ENCODE measurements at regions not wholly inside any gene's neighbourhood (a gene's known extent, or its start where the extent isn't known, plus 50 kb on each side); places are given as distances from the start of the nearest gene placed in this dataset.
"Not testable (repeated sequence)": the region's sequence is repeated elsewhere in the genome, so short reads cannot be mapped to it uniquely, and the experiment has no call there.

GRCh38 chr1:208475449-208475848 lies 231.3 kb upstream of the PLXNA2 start:
- DNase-seq: no peak

DNA sequence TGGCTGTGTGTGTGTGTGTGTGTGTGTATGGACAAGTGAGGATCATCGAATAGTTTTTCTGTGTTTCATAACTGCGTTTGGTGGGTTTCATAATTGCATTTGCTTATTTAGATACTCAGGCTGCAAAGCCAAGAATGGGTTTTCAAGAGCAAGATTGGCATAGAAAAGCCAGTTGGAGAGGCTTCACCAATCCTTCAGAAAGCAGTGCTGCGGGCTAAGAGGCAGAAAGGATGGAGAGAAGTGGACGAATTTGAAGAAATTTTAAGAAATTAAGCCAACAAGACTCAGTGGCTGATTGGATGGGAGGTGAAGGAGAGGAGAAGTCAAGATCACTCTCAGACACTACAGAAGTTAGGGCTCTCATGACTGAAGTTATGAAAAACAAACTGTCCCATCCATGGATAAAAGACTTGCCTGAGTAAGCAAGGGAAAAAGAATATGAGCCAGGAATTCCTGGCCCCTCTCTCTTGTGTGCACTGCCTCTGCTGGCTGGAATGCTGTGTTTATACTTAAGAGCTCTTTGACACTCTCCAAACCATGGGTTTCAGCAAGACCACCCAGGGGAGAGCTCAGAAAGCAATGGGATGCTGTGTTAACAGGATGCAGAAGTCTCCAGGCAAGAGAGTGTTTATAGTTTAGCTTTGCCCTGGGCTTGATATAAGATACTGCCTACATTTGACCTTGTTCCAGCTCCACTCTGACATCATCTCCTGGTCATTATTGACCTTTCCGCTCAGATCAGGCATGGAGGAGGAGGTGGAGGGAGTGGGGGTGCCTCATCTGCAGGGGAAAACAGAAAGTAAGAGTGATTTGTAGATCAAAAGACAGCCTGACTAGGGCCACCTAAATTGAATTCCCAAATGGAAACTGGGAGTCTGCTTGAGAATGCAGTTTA lies 232.0 kb upstream of the PLXNA2 start:
- DNase-seq: no peak

DNA sequence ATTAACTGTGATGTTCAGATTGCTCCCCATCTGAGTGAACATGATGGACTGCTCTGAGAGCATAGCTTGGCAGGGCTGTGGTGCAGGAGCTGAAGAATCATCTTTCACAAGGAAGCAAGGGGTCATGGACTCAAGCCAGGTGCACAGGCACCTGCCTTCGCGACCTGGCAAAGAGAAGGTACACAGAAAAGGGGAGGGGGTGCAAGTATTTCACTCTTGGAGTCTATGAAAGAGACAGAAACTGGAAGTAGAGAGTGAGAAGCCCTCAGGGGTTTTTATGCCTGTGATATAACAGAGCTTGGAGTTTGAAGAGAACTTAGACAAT lies 232.6 kb upstream of the PLXNA2 start:
- DNase-seq: no peak

- DNase-seq: no peak
Observed at GRCh38 chr1:208479435-208479834, 235.3 kb upstream of the PLXNA2 start.

- DNase-seq: no peak
Observed at GRCh38 chr1:208485512-208485911, 241.3 kb upstream of the PLXNA2 start.

- no peak for DNase-seq
Observed at GRCh38 chr1:208486677-208487076, 242.5 kb upstream of the PLXNA2 start.

- not testable (repeated sequence) for DNase-seq
Observed at GRCh38 chr1:208488432-208488831, 244.2 kb upstream of the PLXNA2 start.

- no peak for DNase-seq
Observed at GRCh38 chr1:208496467-208497371, 252.5 kb upstream of the PLXNA2 start.

GRCh38 chr1:208497866-208498541 lies 253.8 kb upstream of the PLXNA2 start:
- DNase-seq: no peak

DNA sequence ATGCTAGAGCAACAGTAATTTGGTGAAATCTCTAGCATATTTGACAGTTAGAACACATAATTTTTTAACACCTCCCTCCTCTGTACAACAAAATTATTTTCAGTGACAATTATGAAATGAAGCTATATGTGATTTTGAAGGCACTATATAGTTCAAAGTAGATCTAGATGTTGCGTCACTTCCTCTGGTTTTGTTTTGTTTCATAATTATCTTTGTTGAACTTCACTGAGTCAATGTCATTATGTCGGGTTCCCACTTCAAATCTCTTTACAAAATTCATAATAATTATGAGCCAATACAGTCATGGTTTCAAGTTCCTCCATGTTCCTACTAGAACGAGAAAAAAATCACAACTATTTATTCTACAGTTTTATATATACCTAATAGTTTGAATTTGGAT lies 254.8 kb upstream of the PLXNA2 start:
- DNase-seq: no peak

DNA sequence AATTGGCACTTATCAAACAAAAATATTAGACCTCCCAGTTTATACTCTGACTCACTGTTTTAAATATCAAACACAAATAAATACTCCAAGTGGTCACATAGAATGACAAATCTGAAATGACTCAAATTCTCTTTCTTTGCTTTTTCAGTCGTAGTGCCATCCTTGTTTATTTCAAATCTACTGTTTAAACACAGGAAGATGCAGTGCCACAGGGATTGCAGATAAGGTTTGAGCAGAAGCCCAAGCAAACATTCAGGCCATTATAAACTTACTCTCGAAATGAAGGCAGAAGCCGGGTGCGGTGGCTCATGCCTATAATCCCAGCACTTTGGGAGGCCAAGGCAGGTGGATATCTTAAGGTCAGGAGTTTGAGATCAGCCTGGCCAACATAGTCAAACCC lies 255.4 kb upstream of the PLXNA2 start:
- DNase-seq: no peak

DNA sequence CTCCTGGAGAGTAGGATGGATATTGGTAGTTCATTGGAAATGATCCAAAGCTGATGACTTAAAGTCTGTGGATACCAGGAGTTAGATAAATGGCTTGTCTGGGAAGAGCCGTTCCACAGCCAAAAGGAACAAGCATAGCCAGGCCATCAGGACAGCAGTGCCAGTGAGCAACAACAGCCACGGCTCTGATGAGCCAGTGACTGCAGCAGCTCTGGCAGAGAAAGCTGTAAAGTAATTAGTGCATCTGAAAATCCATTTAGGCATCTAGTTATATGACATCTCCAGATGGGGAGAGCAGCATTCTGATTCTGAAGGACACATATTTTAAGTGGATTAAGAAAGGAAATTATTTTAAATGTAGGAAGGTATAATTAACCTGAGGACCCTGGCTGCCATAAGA lies 256.2 kb upstream of the PLXNA2 start:
- DNase-seq: no peak

GRCh38 chr1:208501542-208501941 lies 257.4 kb upstream of the PLXNA2 start:
- no peak for DNase-seq

DNA sequence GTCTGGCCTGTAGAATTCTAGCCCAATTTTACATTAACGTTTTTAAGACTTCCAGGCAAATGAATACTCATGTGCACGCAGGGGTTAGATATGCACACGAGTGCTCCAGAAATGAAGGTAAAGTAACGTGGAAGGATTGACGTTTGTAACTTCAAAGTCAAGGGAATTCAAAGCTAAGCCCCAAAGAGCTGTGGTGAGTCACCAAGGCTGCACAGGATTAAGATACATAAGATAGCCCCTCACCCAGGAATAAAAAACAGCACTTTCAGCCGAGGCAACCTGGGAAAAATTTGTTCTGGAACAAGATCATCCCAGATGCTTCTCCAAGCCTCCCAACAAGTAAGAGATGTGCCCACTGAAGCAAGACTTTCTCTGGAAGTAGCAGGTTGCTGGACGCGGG lies 259.6 kb upstream of the PLXNA2 start:
- no peak for DNase-seq

DNA sequence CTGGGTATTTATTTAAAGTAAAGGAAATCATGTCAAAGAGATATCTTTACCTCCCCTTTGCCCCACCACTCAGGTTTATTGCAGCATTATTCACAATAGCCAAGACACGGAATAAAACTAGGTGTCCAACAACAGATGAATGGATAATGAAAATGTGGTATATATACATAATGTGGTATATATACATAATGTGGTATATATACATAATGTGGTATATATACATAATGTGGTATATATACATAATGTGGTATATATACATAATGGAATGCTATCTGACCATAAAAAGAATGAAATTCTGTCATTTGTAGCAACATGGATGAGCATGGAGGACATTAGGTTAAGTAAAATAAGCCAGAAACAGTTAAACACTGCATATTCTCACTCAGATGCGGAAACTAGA lies 262.6 kb upstream of the PLXNA2 start:
- DNase-seq: no peak

DNA sequence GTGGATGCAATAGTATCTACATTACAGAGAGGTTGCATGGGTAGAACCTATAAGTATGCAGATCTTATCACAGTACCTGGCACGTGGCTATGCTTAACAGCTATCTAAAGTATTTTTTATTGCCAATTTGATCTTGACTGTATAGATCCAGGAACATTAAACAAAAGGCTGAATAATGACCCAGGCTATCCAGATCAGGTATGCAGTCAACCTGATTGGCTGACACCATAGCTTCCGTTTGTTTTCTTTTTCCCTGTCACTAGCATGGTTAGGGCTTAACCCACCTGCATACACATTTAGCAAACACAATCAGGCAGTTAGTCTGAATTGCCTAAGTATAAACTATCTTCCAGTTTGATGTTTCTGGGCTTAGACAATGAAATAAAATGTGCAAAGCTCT lies 264.9 kb upstream of the PLXNA2 start:
- DNase-seq: no peak

DNA sequence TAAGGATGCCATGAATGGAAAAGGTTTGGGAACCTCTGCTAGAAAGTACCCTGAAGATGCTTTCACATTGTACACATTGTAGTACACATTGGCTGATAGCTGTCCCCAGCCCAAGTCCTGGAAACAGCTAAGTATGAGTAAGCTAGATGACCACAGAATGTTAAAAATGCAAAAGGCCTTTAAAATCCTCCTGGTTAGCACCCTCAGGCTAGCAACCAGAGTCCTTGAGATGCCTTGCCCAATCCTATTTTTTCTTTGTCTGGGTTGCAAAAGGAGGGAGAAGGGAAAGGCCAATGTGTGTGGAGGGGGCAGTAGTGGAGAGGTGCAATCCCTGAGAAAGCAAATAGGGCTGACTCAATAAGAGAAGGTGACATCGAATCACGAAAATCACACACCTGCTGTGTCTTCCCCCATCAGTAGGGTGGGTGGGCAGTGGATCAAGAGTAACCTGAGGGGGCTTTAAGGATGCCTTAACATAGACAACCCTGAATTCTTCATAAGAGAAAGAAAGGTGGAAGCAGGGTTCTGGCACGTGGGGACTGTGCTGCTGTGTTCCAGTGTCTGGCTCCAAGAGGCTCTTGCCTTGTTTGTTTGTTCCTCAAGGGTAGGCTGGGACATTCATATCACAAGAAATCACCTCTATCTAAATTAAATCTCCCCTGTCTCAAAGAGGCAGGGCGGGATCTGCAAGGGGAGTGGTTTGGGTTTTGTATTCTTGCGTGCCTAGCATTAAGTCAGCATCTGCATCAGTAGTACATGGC lies 266.2 kb upstream of the PLXNA2 start:
- no peak for DNase-seq

DNA sequence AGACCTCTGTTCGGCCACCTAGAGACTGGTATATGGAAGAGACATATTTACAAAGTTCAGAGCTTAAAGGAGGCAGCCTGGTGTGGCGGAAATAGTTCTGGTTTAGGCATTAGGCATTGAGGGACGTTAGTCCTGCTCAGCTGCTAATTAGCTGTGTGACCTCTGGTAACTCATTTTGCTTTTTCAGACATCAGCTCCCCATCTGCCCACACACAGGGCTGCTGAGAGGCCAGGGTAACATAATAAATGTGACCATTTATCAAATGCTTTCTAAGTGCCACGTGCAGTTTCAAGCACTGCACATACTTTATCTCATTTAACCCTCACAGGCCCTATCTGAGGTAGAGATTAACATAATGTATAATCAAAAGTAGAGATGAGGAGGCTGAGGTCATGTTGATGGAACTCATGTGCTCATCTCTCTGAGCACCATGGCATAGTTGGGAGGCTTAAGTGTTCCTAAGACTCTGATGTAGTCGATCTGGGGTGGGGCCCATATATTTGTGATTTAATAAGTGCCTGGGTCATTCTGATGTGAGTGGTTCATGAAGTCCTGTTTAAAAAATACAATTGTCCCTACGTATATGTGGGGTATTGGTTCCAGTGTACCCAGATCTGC lies 267.2 kb upstream of the PLXNA2 start:
- no peak for DNase-seq

DNA sequence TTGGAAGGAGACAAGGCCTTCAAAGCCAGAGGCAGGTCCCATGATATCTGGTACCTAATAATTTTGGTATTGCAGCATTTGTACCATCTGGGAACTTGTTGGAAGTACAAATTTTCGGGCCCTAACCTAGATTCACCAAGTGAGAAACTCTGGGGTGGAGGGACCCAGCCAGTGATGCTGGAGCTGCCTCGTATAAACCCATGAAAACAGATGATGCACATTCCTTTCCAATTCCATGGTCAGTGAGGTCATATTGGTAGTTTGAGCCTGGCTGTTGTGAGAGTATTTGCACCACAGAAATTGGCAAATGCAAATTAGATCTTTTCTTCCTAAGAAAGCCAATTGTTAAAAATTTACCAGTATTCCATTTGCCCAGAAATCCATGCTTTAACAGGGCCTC lies 269.6 kb upstream of the PLXNA2 start:
- DNase-seq: no peak

DNA sequence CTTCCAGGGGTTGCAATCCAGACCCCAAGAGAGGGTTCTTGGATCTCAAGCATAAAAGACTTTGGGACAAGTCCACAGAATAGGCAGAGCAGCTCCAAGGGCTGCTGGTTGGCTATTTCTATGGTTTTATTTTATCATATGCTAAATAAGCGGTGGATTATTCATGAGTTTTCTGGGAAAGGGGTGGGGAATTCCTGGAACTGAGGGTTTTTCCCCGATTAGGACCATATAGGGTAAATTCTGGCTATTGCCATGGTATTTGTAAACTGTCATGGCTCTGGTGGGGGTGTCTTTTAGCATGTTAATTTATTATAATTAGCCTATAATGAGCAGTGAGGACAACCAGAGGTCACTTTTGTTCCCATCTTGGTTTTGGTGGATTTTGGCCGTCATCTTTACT lies 270.9 kb upstream of the PLXNA2 start:
- no peak for DNase-seq

DNA sequence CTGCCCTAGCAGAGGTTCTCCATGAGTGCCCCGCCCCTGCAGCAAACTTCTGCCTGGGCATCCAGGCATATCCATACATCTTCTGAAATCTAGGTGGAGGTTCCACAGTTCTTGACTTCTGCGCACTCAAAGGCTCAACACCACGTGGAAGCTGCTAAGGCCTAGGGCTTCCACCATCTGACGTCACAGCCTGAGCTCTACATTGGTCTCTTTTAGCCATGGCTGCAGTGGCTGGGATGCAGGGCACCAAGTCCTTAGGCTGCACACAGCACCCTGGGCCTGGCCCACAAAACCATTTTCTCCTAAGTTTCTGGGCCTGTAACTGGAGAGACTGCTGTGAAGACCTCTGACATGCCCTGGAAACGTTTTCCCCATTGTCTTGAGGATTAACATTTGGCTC lies 272.6 kb upstream of the PLXNA2 start:
- DNase-seq: no peak

DNA sequence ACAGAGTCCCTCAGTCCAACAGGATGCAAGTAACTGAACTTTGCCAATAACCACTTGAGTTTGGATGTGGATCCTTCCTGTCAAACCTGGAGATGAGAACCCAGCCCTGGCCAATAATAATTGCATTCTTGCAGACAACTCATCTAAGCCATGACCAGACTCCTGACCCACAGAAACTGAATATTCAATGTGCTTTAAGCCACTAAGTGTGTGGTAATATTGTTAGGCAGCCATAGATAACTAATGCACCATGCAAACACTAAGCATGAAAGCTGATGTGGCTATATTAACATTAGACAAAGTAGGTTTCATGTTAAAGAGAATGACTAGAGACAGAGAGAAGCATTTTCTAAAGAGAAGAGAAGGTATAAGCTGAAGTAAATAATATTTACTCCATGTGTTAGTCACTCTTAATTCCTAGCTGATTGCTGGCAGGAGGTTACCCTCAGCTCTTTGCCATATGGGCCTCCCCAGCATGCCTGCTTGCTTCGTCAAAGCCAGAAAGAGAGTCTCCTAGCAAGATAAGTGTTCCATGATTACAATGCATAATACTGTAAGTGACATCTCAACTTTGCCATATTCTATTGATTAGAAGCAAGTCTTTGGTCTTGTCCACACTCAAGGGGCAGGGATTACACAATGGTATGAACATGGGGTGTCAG lies 276.4 kb upstream of the PLXNA2 start:
- DNase-seq: no peak
